GM18951 (cell line): ENCODE measurements at regions not wholly inside any gene's neighbourhood (a gene's known extent, or its start where the extent isn't known, plus 50 kb on each side); places are given as distances from the start of the nearest gene placed in this dataset.

Experiments
- POLR2A ChIP-seq: IDR thresholded peaks from 4 replicates; pipeline ENCODE4 v1.6.1; 2011; ENCODE audit warnings: mild to moderate bottlenecking; ENCODE audit not compliant: insufficient read length, insufficient read depth; ENCODE audit errors: extremely low read depth
- in situ Hi-C: fragments of 300-500 bp; cut with MboI; formaldehyde crosslinking; loops from one replicate; pipeline ENCODE4 v1.12.0; 2022; ENCODE audit warnings: low sequenced_read_pairs, mixed read lengths, inconsistent platforms; ENCODE audit not compliant: unreplicated experiment

GRCh38 chr3:43866529-43867353 lies 176.0 kb downstream of the ABHD5 start:
- in situ Hi-C loops: no loop called here

GRCh38 chr3:43867436-43868072 lies 176.8 kb downstream of the ABHD5 start:
- TF ChIP-seq POLR2A: no peak
- in situ Hi-C loops: no loop called here

More at GRCh38 chr3:43866529-43867353, 176.0 kb downstream of the ABHD5 start:
- TF ChIP-seq POLR2A: no peak

GRCh38 chr3:43869491-43869890 lies 178.8 kb downstream of the ABHD5 start:
- in situ Hi-C loops: no loop called here
- no peak for TF ChIP-seq POLR2A

- no peak for TF ChIP-seq POLR2A
- in situ Hi-C loops: no loop called here
Observed at GRCh38 chr3:43870120-43870519, 179.4 kb downstream of the ABHD5 start.

- no peak for TF ChIP-seq POLR2A
- in situ Hi-C loops: no loop called here
Observed at GRCh38 chr3:43870844-43871626, 180.3 kb downstream of the ABHD5 start.

GRCh38 chr3:43871627-43872245 lies 181.0 kb downstream of the ABHD5 start:
- in situ Hi-C loops: no loop called here
- TF ChIP-seq POLR2A: no peak

GRCh38 chr3:43872301-43872700 lies 181.6 kb downstream of the ABHD5 start:
- in situ Hi-C loops: no loop called here
- no peak for TF ChIP-seq POLR2A

- in situ Hi-C loops: no loop called here
- TF ChIP-seq POLR2A: no peak
Observed at GRCh38 chr3:43872901-43873300, 182.2 kb downstream of the ABHD5 start.

- in situ Hi-C loops: no loop called here
- no peak for TF ChIP-seq POLR2A
Observed at GRCh38 chr3:43873723-43874122, 183.0 kb downstream of the ABHD5 start.

- TF ChIP-seq POLR2A: no peak
- in situ Hi-C loops: no loop called here
Observed at GRCh38 chr3:43874290-43874689, 183.6 kb downstream of the ABHD5 start.

GRCh38 chr3:43874731-43875130 lies 184.0 kb downstream of the ABHD5 start:
- no peak for TF ChIP-seq POLR2A
- in situ Hi-C loops: no loop called here

GRCh38 chr3:43876648-43877047 lies 185.9 kb downstream of the ABHD5 start:
- in situ Hi-C loops: no loop called here
- TF ChIP-seq POLR2A: no peak

- in situ Hi-C loops: no loop called here
- TF ChIP-seq POLR2A: no peak
Observed at GRCh38 chr3:43879166-43879565, 188.4 kb downstream of the ABHD5 start.

- in situ Hi-C loops: no loop called here
- no peak for TF ChIP-seq POLR2A
Observed at GRCh38 chr3:43882976-43883680, 192.4 kb downstream of the ABHD5 start.
